ENCODE measurements at regions not wholly inside any gene's neighbourhood (a gene's known extent, or its start where the extent isn't known, plus 50 kb on each side); places are given as distances from the start of the nearest gene placed in this dataset.

GRCh38 chr13:105805892-105806627, 729.4 kb downstream of the EFNB2 start:
- H3K36me3 ChIP-seq: no peaks in the 10 kb centered on the region
- DNase-seq: no peak
- intact Hi-C loops (cut with DNase I): no loop called here
- H3K9me3 ChIP-seq: no peaks in the 10 kb centered on the region
- 54% methylated on average over 6 of the region's 6 CpGs for WGBS (ENCODE audit: insufficient coverage, low coverage, low lambda C conversion rate, missing lambda C conversion rate)
- no peak overlapping the region for H3K27ac ChIP-seq
- no peak overlapping the region for H3K4me3 ChIP-seq
- no peaks in the 10 kb centered on the region for H3K27me3 ChIP-seq
- no peaks in the 10 kb centered on the region for H3K4me1 ChIP-seq
- ATAC-seq: no peak
- no peak for TF ChIP-seq CTCF (IDR thresholded peaks at IDR 0.05)
- TF ChIP-seq POLR2A (IDR thresholded peaks at IDR 0.05): no peak

- no peak overlapping the region for H3K4me3 ChIP-seq
- intact Hi-C loops (cut with DNase I): no loop called here
- no peaks in the 10 kb centered on the region for H3K4me1 ChIP-seq
- no peak overlapping the region for H3K27ac ChIP-seq
- no peak for TF ChIP-seq POLR2A (IDR thresholded peaks at IDR 0.05)
- no peak for TF ChIP-seq CTCF (IDR thresholded peaks at IDR 0.05)
- no peaks in the 10 kb centered on the region for H3K36me3 ChIP-seq
- no peaks in the 10 kb centered on the region for H3K27me3 ChIP-seq
- ATAC-seq (no peak), DNase-seq (no peak)
- WGBS (ENCODE audit: insufficient coverage, low coverage, low lambda C conversion rate, missing lambda C conversion rate): 83% methylated on average over 3 of the region's 3 CpGs
- no peaks in the 10 kb centered on the region for H3K9me3 ChIP-seq
These were observed 730.8 kb downstream of the EFNB2 start for GRCh38 chr13:105804561-105805190.

GRCh38 chr13:105799155-105799554, 736.3 kb downstream of the EFNB2 start:
- TF ChIP-seq CTCF (IDR thresholded peaks at IDR 0.05): no peak
- TF ChIP-seq POLR2A (IDR thresholded peaks at IDR 0.05): no peak
- ATAC-seq (no peak), DNase-seq (no peak)
- Histone ChIP-seq H3K4me1 (no peaks in the 10 kb centered on the region), H3K27me3 (no peaks in the 10 kb centered on the region), H3K27ac (no peak overlapping the region), H3K4me3 (no peak overlapping the region), H3K36me3 (no peaks in the 10 kb centered on the region), H3K9me3 (no peaks in the 10 kb centered on the region)
- intact Hi-C loops (cut with DNase I): no loop called here

GRCh38 chr13:105798541-105798940, 736.9 kb downstream of the EFNB2 start:
- no peak for ATAC-seq

More at GRCh38 chr13:105798541-105798940, 736.9 kb downstream of the EFNB2 start:
- intact Hi-C loops (cut with DNase I): no loop called here
- no peaks in the 10 kb centered on the region for H3K4me1 ChIP-seq
- DNase-seq: no peak
- TF ChIP-seq POLR2A (IDR thresholded peaks at IDR 0.05) (no peak), CTCF (IDR thresholded peaks at IDR 0.05) (no peak)
- H3K4me3 ChIP-seq: no peak overlapping the region
- H3K36me3 ChIP-seq: no peaks in the 10 kb centered on the region
- no peak overlapping the region for H3K27ac ChIP-seq
- H3K9me3 ChIP-seq: no peaks in the 10 kb centered on the region
- 0% methylated on average over 1 of the region's 1 CpG for WGBS (ENCODE audit: insufficient coverage, low coverage, low lambda C conversion rate, missing lambda C conversion rate)
- H3K27me3 ChIP-seq: no peaks in the 10 kb centered on the region

Measured in right lobe of liver (tissue), 6 donors.